GM12864 (cell line): ENCODE measurements at regions not wholly inside any gene's neighbourhood (a gene's known extent, or its start where the extent isn't known, plus 50 kb on each side); places are given as distances from the start of the nearest gene placed in this dataset.

ENCODE experiments used
- DNase-seq: peaks from one replicate; pipeline ENCODE4 v3.0.0-alpha.2; 2011; ENCODE audit warnings: low read depth
- H3K4me3 ChIP-seq: 2 replicates; pipeline ENCODE4 v1.5.1; 2011; ENCODE audit warnings: mild to moderate bottlenecking, low read depth, low read length, control low read depth
- TF ChIP-seq, protein P1 (sequence below): IDR thresholded peaks from 2 replicates; pipeline ENCODE4 v1.5.1; 2011; ENCODE audit warnings: low read depth, mild to moderate bottlenecking, moderate library complexity, low read length, control low read depth, inconsistent platforms; ENCODE audit errors: missing control alignments

DNA sequence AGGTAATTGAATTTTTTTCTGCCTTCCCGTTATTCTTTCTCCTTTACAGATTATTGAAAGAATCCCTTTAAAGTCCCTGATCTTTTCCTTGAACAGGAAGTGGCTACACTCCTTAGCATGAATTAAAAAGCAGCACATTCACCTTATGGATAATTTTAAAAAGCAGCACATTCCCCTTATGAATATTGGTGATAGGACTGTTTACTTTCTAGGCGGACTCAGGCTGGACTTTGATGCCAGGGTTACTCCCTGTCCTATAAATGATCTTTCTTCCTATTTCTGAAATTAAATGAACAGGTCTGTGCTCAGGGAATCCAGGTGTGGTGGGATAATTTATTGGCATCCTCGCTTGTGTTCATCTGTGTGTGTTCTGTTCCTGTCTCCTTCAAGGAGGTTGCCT, 226.0 kb downstream of the DCDC2C start:
- no peak for DNase-seq
- H3K4me3 ChIP-seq: no peak overlapping the region
- TF ChIP-seq, protein P1, sequence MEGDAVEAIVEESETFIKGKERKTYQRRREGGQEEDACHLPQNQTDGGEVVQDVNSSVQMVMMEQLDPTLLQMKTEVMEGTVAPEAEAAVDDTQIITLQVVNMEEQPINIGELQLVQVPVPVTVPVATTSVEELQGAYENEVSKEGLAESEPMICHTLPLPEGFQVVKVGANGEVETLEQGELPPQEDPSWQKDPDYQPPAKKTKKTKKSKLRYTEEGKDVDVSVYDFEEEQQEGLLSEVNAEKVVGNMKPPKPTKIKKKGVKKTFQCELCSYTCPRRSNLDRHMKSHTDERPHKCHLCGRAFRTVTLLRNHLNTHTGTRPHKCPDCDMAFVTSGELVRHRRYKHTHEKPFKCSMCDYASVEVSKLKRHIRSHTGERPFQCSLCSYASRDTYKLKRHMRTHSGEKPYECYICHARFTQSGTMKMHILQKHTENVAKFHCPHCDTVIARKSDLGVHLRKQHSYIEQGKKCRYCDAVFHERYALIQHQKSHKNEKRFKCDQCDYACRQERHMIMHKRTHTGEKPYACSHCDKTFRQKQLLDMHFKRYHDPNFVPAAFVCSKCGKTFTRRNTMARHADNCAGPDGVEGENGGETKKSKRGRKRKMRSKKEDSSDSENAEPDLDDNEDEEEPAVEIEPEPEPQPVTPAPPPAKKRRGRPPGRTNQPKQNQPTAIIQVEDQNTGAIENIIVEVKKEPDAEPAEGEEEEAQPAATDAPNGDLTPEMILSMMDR: no peak

DNA sequence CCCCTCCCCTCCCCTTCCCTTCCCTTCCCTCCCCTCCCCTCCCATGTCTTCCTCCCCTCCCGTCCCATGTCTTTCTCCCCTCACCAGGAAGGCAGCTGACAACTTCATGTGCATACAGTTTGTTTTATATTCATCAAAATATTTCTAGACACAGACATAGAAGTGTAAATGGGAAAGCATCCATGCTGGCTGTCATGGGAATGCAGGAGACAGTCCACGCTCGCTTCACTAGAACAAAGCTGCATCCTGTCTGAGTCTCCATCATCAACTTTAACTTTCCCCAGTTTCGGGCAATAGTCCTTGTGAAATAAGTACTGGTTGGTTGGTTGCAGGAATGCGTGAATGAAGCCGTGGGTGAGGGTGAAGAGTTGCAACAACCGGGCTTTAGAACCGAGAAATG, 226.9 kb downstream of the DCDC2C start:
- TF ChIP-seq, protein P1: no peak
- no peak for DNase-seq
- no peak overlapping the region for H3K4me3 ChIP-seq

DNA sequence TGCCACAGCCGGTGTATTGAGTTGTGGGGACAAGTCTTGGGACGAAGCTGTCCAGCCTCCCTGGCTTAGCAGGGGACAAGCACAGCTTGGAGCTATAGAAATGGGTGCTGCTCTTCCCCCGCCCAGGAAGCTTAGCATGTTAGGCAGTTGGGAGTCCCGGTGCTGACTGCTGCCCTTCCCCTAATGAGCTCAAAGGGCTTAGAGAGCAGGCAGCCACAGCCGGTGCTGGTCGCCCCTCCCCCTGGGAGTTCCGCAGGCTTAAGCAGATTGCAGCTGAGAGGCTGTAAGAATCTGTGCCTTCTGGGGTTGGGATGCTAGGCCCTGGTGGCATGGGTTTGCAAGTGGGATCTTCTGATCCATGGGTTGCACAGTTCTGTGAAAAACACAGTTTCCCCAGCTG, 237.3 kb downstream of the DCDC2C start:
- TF ChIP-seq, protein P1: no peak
- no peak for DNase-seq
- no peak overlapping the region for H3K4me3 ChIP-seq

DNA sequence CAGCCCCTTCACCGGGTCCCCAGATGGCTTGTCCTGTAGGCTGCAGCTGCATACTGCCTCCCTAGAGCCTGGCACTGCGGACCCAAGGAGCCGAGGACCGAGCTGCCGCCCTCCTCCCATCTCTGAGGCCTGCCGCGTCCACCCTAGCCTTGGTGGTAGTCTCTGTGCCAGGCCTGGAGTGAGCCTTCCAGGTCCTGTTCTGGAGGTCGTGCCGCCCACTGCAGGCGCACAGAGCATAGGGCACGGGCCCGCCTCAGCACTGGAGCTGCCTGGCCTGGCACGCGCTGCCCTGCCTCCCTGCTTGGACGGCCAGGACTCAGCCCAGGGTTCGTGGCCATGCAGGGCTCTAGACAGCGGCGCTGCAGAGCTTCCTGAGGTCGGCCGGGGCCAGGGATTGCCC, 239.5 kb downstream of the DCDC2C start:
- no peak for DNase-seq

DNA sequence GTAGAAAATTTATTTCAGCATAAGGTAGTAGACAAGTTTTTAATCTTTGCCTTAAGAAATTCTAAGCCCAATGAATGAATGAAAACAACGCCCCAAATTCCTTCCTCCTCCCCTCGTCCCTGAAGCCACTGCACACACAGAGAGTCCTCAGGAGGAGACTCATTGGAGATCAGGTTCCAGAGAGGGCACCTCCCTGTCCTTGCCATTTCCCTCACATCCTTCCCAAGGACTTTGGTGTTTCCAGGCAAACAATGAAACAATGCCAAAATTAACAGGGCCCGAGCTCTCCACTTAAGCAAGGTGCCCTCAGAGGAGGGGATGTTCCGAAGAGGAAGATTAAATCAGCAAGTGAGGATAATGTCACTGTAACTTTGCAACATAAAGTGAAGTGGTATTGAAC, 240.7 kb downstream of the DCDC2C start:
- TF ChIP-seq, protein P1: no peak
- DNase-seq: no peak
- H3K4me3 ChIP-seq: no peak overlapping the region

More for the DNA sequence above, 239.5 kb downstream of the DCDC2C start:
- TF ChIP-seq, protein P1: no peak
- H3K4me3 ChIP-seq: no peak overlapping the region

DNA sequence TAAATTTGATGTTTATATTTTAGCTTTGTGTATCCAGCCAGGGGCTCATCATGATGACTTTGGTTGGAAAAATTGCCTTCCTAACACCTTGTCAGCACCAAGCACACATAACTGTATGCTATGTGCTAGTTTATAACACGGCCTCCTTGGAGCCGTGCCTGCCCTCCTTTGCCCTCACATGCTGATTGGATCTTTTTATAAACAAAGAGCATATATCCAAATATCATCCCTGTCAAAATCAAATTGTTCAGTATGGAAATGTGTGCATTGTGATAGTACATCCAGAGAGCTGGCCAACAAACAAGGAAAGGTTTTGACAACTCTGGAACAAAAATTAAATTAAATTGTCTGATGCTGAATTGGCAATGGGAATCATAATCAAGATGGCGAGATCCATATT, 241.5 kb downstream of the DCDC2C start:
- no peak for DNase-seq
- TF ChIP-seq, protein P1: no peak
- no peak overlapping the region for H3K4me3 ChIP-seq

DNA sequence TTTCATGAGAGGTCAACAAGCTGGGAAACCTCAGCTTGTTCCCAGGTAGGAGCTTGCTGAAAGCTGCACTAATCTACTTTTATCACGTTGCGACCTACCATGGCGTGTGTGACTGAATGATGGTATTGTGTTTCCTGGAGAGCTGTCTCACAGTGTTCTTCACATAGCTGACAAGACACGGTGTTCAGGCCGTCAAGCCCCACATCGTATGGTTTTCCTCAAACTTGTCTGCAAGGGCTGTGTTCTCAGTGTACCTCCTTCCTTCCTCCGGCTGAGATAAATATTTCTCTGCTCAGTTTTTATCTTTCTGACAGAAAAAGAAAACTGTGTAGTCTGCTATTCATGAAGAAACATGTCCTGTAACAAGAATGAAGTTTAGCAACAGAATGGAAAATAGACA, 244.8 kb downstream of the DCDC2C start:
- no peak for DNase-seq
- TF ChIP-seq, protein P1: no peak
- H3K4me3 ChIP-seq: no peak overlapping the region
